IMR-90 (cell line): ENCODE measurements at regions not wholly inside any gene's neighbourhood (a gene's known extent, or its start where the extent isn't known, plus 50 kb on each side); places are given as distances from the start of the nearest gene placed in this dataset.

ENCODE experiments used
- ATAC-seq: fragments of 200-7000 bp; cut with Tn5 transposase; 2 replicates; pipeline ENCODE4 v1.9.1; 2020; ENCODE audit warnings: low read depth, mild to moderate bottlenecking, moderate library complexity
- BruUV-seq: library from RNA; stranded (reverse); fragments of 400-500 nt; replicated peaks from 2 replicates; lab custom pipeline; 2021; lab: Mats Ljungman, UMichigan
- CTCF ChIA-PET: fragments of 300-600 bp; formaldehyde crosslinking; extraction: SDS; loops from one replicate; lab custom pipeline; 2021; ENCODE audit warnings: antibody characterized with exemption; lab: Yijun Ruan, JAX
- POLR2A ChIA-PET: fragments of 300-600 bp; sonication (Branson Sonifier 250); formaldehyde crosslinking; loops from one replicate; lab custom pipeline; 2022; ENCODE audit warnings: antibody characterized with exemption; ENCODE audit not compliant: unreplicated experiment; lab: Charles Lee
- DNase-seq: peaks from one replicate; pipeline ENCODE4 v3.0.0; 2013
- H2AFZ ChIP-seq: replicated peaks from 2 replicates; pipeline ENCODE3; 2013; ENCODE audit warnings: low read length, mild to moderate bottlenecking; ENCODE audit not compliant: poor library complexity
- H2AK5ac ChIP-seq: 2 replicates; pipeline ENCODE4 v1.6.1; 2013; ENCODE audit warnings: low read depth, low read length, inconsistent platforms
- H2AK9ac ChIP-seq: replicated peaks from 2 replicates; pipeline ENCODE3; 2013; ENCODE audit warnings: mild to moderate bottlenecking, low read depth, low read length, moderate library complexity; ENCODE audit not compliant: poor library complexity
- H2BK120ac ChIP-seq: 2 replicates; pipeline ENCODE4 v1.6.1; 2013; ENCODE audit warnings: low read depth, low read length, inconsistent platforms
- H2BK15ac ChIP-seq: 3 replicates; pipeline ENCODE4 v1.6.1; 2013; ENCODE audit warnings: low read depth, low read length, inconsistent platforms
- H2BK20ac ChIP-seq: 2 replicates; pipeline ENCODE4 v1.6.1; 2013; ENCODE audit warnings: low read depth, mild to moderate bottlenecking, inconsistent platforms, low read length, moderate library complexity
- H2BK5ac ChIP-seq: 2 replicates; pipeline ENCODE4 v1.6.1; 2013; ENCODE audit warnings: mild to moderate bottlenecking, low read depth, low read length, inconsistent platforms; ENCODE audit not compliant: poor library complexity, severe bottlenecking
- H3K14ac ChIP-seq: replicated peaks from 2 replicates; pipeline ENCODE4 v1.6.1; 2013; ENCODE audit warnings: low read depth, low read length, inconsistent platforms
- H3K18ac ChIP-seq: 2 replicates; pipeline ENCODE4 v1.6.1; 2013; ENCODE audit warnings: low read depth, low read length, control low read depth
- H3K23ac ChIP-seq: 2 replicates; pipeline ENCODE4 v1.6.1; 2013; ENCODE audit warnings: low read depth, low read length, inconsistent platforms
- H3K27ac ChIP-seq: 2 replicates; pipeline ENCODE4 v1.5.1; 2013; ENCODE audit warnings: mild to moderate bottlenecking, control low read depth, low read length; ENCODE audit not compliant: insufficient read depth
- H3K27me3 ChIP-seq: 2 replicates; pipeline ENCODE4 v1.6.1; 2013; ENCODE audit warnings: low read length; ENCODE audit not compliant: control insufficient read depth, insufficient read depth
- H3K36me3 ChIP-seq: 2 replicates; pipeline ENCODE4 v1.6.1; 2013; ENCODE audit warnings: low read length, mixed read lengths; ENCODE audit not compliant: control insufficient read depth, insufficient read depth
- H3K4ac ChIP-seq: 2 replicates; pipeline ENCODE4 v1.6.1; 2013; ENCODE audit warnings: low read depth, low read length, inconsistent platforms
- H3K4me1 ChIP-seq: 2 replicates; pipeline ENCODE4 v1.6.1; 2013; ENCODE audit warnings: low read length, mixed read lengths; ENCODE audit not compliant: control insufficient read depth, insufficient read depth
- H3K4me2 ChIP-seq: 2 replicates; pipeline ENCODE4 v1.6.1; 2013; ENCODE audit warnings: low read depth, mild to moderate bottlenecking, control low read depth, low read length, moderate library complexity
- H3K4me3 ChIP-seq: 2 replicates; pipeline ENCODE4 v1.5.1; 2013; ENCODE audit warnings: low read depth, mild to moderate bottlenecking, control low read depth, low read length, moderate library complexity; ENCODE audit not compliant: insufficient read depth
- H3K56ac ChIP-seq: 2 replicates; pipeline ENCODE4 v1.6.1; 2013; ENCODE audit warnings: low read length, inconsistent platforms; ENCODE audit not compliant: insufficient read depth; ENCODE audit errors: extremely low read depth
- H3K79me1 ChIP-seq, 2 experiments: 2 replicates each; pipeline ENCODE4 v1.6.1; 2013; ENCODE audit warnings: low read length in 2 of 2, inconsistent platforms in 1 of 2, low read depth in 1 of 2
- H3K9ac ChIP-seq: 2 replicates; pipeline ENCODE4 v1.6.1; 2013; ENCODE audit warnings: low read depth, low read length, control low read depth
- H3K9me1 ChIP-seq: 2 replicates; pipeline ENCODE4 v1.6.1; 2013; ENCODE audit warnings: low read length, inconsistent platforms; ENCODE audit not compliant: insufficient read depth
- H3K9me3 ChIP-seq: 2 replicates; pipeline ENCODE4 v1.6.1; 2013; ENCODE audit warnings: low read length; ENCODE audit not compliant: control insufficient read depth, insufficient read depth
- H4K20me1 ChIP-seq: 2 replicates; pipeline ENCODE4 v1.6.1; 2013; ENCODE audit warnings: low read length, inconsistent platforms; ENCODE audit not compliant: insufficient read depth
- H4K5ac ChIP-seq: 2 replicates; pipeline ENCODE4 v1.6.1; 2013; ENCODE audit warnings: mild to moderate bottlenecking, low read depth, low read length, control low read depth
- H4K8ac ChIP-seq, 2 experiments: 2 replicates each; pipeline ENCODE4 v1.6.1; 2013; ENCODE audit warnings: low read depth in 2 of 2, low read length in 2 of 2, control low read depth in 1 of 2, inconsistent platforms in 1 of 2
- H4K91ac ChIP-seq: 2 replicates; pipeline ENCODE4 v1.6.1; 2013; ENCODE audit warnings: low read depth, low read length, inconsistent platforms; ENCODE audit not compliant: insufficient read depth
- BHLHE40 ChIP-seq: fragments of 150-350 bp; IDR thresholded peaks from 2 replicates; pipeline ENCODE4 v1.6.1; 2016; ENCODE audit warnings: mild to moderate bottlenecking, low read depth, low read length
- USF2 ChIP-seq: fragments of 150-350 bp; IDR thresholded peaks from 2 replicates; pipeline ENCODE4 v1.6.1; 2017; ENCODE audit warnings: mild to moderate bottlenecking, antibody characterized with exemption, low read length, low read depth
- WGBS, 2 experiments: methylation state at CpG; one replicate each; pipeline versions ENCODE4 v1.1.5 to v1.1.7; 2013; ENCODE audit warnings: missing lambda C conversion rate in 2 of 2; ENCODE audit not compliant: insufficient read length in 1 of 2; ENCODE audit errors: extremely low coverage in 2 of 2; 5-methylcytosine and 5-hydroxymethylcytosine counted together
- dilution Hi-C: fragments of 300-500 bp; cut with HindIII; formaldehyde crosslinking; loops from one replicate; pipeline ENCODE4 v1.14.3; 2018; ENCODE audit warnings: low sequenced_read_pairs; ENCODE audit not compliant: unreplicated experiment
- in situ Hi-C: fragments of 300-500 bp; cut with MboI; formaldehyde crosslinking; loops from 3 replicates; pipeline ENCODE4 v1.14.3; 2019; ENCODE audit warnings: low sequenced_read_pairs, inconsistent platforms, mixed read lengths
- intact Hi-C: fragments of 100-400 bp; cut with micrococcal nuclease; formaldehyde crosslinking; loops from 2 replicates; pipeline ENCODE4 v1.10.0; 2022

GRCh38 chr1:37250371-37250770 is 216.1 kb upstream of the GRIK3 start:
- Histone ChIP-seq H3K4me3 (no peak overlapping the region), H3K79me1 (no peaks in the 10 kb centered on the region), H3K9me1 (no peaks in the 10 kb centered on the region), H3K27ac (no peak overlapping the region), H3K4me2 (no peak overlapping the region), H4K20me1 (no peaks in the 10 kb centered on the region), H3K4me1 (no peaks in the 10 kb centered on the region), H3K4ac (no peak overlapping the region), H2BK120ac (no peak overlapping the region), H2AK5ac (no peak overlapping the region), H3K23ac (no peak overlapping the region), H2BK15ac (no peak overlapping the region), H3K9ac (no peak overlapping the region), H2AK9ac (no peak overlapping the region), H3K27me3 (no peaks in the 10 kb centered on the region), H3K14ac (no peak overlapping the region), H4K8ac (no peak overlapping the region), H3K18ac (no peak overlapping the region), H4K91ac (no peak overlapping the region), H2AFZ (no peak overlapping the region), H3K56ac (no peak overlapping the region), H4K5ac (no peak overlapping the region), H3K36me3 (no peaks in the 10 kb centered on the region), H2BK20ac (no peak overlapping the region), H3K9me3 (no peaks in the 10 kb centered on the region), H2BK5ac (no peak overlapping the region)
- POLR2A ChIA-PET: no interaction called here
- TF ChIP-seq USF2 (peak; percentile 46; the same call in 1 of the 2 replicates), BHLHE40 (no peak)
- dilution Hi-C loops: no loop called here
- WGBS, 2 experiments: no CpG with 5 or more reads among the region's 4 CpGs
- BruUV-seq: no TSS peak
- in situ Hi-C loops: no loop called here
- peak; percentile 13 for DNase-seq
- CTCF ChIA-PET: no interaction called here
- intact Hi-C loops: no loop called here
- no peak for ATAC-seq
